ENCODE measurements at regions not wholly inside any gene's neighbourhood (a gene's known extent, or its start where the extent isn't known, plus 50 kb on each side); places are given as distances from the start of the nearest gene placed in this dataset.

GRCh38 chr12:13376610-13377373 lies 180.3 kb downstream of the EMP1 start:
- Histone ChIP-seq H3K9ac (ENCODE audit: low read depth in 2 of 2, low read length in 2 of 2) (peak overlapping the region in 1 of 2 donors; percentile 3), H3K4me1 (peaks cover 5% of the 10 kb centered on the region), H3K27me3 (no peaks in the 10 kb centered on the region), H3K36me3 (no peaks in the 10 kb centered on the region), H3K4me3 (no peak overlapping the region), H3K9me3 (no peaks in the 10 kb centered on the region), H3K27ac (peak overlapping the region; percentile 93)
- intact Hi-C loops (cut with DNase I) = no loop called here
- DNase-seq = peak; percentile 85
- TF ChIP-seq, protein P1, sequence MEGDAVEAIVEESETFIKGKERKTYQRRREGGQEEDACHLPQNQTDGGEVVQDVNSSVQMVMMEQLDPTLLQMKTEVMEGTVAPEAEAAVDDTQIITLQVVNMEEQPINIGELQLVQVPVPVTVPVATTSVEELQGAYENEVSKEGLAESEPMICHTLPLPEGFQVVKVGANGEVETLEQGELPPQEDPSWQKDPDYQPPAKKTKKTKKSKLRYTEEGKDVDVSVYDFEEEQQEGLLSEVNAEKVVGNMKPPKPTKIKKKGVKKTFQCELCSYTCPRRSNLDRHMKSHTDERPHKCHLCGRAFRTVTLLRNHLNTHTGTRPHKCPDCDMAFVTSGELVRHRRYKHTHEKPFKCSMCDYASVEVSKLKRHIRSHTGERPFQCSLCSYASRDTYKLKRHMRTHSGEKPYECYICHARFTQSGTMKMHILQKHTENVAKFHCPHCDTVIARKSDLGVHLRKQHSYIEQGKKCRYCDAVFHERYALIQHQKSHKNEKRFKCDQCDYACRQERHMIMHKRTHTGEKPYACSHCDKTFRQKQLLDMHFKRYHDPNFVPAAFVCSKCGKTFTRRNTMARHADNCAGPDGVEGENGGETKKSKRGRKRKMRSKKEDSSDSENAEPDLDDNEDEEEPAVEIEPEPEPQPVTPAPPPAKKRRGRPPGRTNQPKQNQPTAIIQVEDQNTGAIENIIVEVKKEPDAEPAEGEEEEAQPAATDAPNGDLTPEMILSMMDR (IDR thresholded peaks at IDR 0.05) = no peak

- no peak for DNase-seq
- Histone ChIP-seq H3K9me3 (no peaks in the 10 kb centered on the region), H3K4me3 (no peak overlapping the region), H3K9ac (ENCODE audit: low read depth in 2 of 2, low read length in 2 of 2) (no peak overlapping the region), H3K27me3 (no peaks in the 10 kb centered on the region), H3K27ac (peak overlapping the region; percentile 93), H3K36me3 (no peaks in the 10 kb centered on the region), H3K4me1 (peaks cover 5% of the 10 kb centered on the region)
- intact Hi-C loops (cut with DNase I) = no loop called here
- TF ChIP-seq, protein P1 (IDR thresholded peaks at IDR 0.05) = no peak
These were observed 179.2 kb downstream of the EMP1 start for GRCh38 chr12:13375583-13376345.

DNA sequence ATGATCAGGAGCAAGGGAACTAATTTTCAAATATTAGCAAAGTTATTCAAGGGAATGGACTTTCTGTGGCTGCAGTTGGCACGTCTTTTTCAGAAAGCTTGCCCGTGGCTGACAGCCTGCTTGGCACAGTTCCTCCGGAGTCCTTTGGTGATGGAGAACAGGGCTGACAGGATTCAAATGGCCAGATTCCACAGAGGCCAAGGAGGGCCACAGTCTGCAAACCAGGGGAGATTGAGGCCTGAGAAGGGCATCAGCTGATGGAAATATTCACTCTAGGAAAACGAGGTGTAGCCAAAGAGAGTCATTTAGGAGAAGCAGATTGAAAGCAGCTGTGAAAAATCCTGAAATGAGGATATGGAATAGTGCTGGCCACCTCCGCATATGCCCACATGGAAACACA lies 178.3 kb downstream of the EMP1 start:
- H3K9me3 ChIP-seq = no peaks in the 10 kb centered on the region
- H3K27ac ChIP-seq = no peak overlapping the region
- DNase-seq = no peak
- no peaks in the 10 kb centered on the region for H3K36me3 ChIP-seq
- no peak overlapping the region for H3K9ac ChIP-seq (ENCODE audit: low read depth in 2 of 2, low read length in 2 of 2)
- TF ChIP-seq, protein P1 (IDR thresholded peaks at IDR 0.05) = no peak
- intact Hi-C loops (cut with DNase I) = no loop called here
- peaks cover 5% of the 10 kb centered on the region for H3K4me1 ChIP-seq
- H3K27me3 ChIP-seq = no peaks in the 10 kb centered on the region
- no peak overlapping the region for H3K4me3 ChIP-seq

- Histone ChIP-seq H3K27ac (no peak overlapping the region), H3K36me3 (no peaks in the 10 kb centered on the region), H3K4me3 (no peak overlapping the region), H3K9ac (ENCODE audit: low read depth in 2 of 2, low read length in 2 of 2) (no peak overlapping the region), H3K9me3 (no peaks in the 10 kb centered on the region), H3K27me3 (no peaks in the 10 kb centered on the region), H3K4me1 (peaks cover 5% of the 10 kb centered on the region)
- intact Hi-C loops (cut with DNase I) = no loop called here
- TF ChIP-seq, protein P1 (IDR thresholded peaks at IDR 0.05) = no peak
- DNase-seq = no peak
These were observed 177.3 kb downstream of the EMP1 start for GRCh38 chr12:13373803-13374202.

DNA sequence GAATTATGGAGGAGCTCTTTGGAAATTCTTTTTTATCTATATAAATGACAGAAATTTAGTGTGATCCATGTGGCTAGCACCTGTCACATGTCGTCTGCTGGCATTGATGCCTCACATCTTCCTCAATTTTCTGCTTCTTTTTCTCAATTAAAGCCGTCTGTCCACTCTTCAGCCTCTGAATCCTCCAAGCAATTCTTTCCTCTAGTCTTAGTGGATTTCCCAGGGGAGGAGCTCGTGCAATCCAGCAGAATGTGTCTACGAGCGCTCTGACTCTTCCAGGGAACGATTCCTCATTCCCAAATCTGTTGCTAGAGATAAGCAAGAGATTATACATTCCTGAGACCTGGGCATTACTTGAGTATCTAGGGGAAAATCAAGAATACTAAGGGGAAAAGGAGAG lies 176.6 kb downstream of the EMP1 start:
- no peak for DNase-seq
- Histone ChIP-seq H3K27ac (no peak overlapping the region), H3K4me1 (peaks cover 4% of the 10 kb centered on the region), H3K4me3 (no peak overlapping the region), H3K36me3 (no peaks in the 10 kb centered on the region), H3K9ac (ENCODE audit: low read depth in 2 of 2, low read length in 2 of 2) (no peak overlapping the region), H3K9me3 (no peaks in the 10 kb centered on the region), H3K27me3 (no peaks in the 10 kb centered on the region)
- TF ChIP-seq, protein P1 (IDR thresholded peaks at IDR 0.05) = no peak
- intact Hi-C loops (cut with DNase I) = no loop called here

Data from colonic mucosa (tissue), 4 donors.